H9 (cell line): ENCODE measurements at regions not wholly inside any gene's neighbourhood (a gene's known extent, or its start where the extent isn't known, plus 50 kb on each side); places are given as distances from the start of the nearest gene placed in this dataset.

Experiments used
- DNase-seq: peaks from one replicate; pipeline ENCODE4 v3.0.0-alpha.2; 2017
- H2AFZ ChIP-seq: one replicate; pipeline ENCODE4 v1.6.1; 2013; ENCODE audit warnings: mild to moderate bottlenecking, low read length, control low read depth, moderate library complexity
- H2AK5ac ChIP-seq: 2 replicates; pipeline ENCODE4 v1.6.1; 2013; ENCODE audit warnings: low read length, control low read depth, mixed read lengths; ENCODE audit not compliant: insufficient read length
- H2BK120ac ChIP-seq: one replicate; pipeline ENCODE4 v1.6.1; 2013; ENCODE audit warnings: low read depth, mild to moderate bottlenecking, low read length, control low read depth, inconsistent platforms; ENCODE audit not compliant: poor library complexity, severe bottlenecking
- H2BK12ac ChIP-seq: 2 replicates; pipeline ENCODE4 v1.6.1; 2013; ENCODE audit warnings: low read length, control low read depth, mixed read lengths, low read depth; ENCODE audit not compliant: insufficient read length
- H2BK15ac ChIP-seq: 2 replicates; pipeline ENCODE4 v1.6.1; 2013; ENCODE audit warnings: low read depth, low read length, control low read depth
- H2BK20ac ChIP-seq: one replicate; pipeline ENCODE4 v1.6.1; 2013; ENCODE audit warnings: low read depth, mild to moderate bottlenecking, low read length, control low read depth, inconsistent platforms; ENCODE audit not compliant: poor library complexity, severe bottlenecking
- H2BK5ac ChIP-seq: 2 replicates; pipeline ENCODE4 v1.6.1; 2013; ENCODE audit warnings: low read length, control low read depth, mixed read lengths; ENCODE audit not compliant: insufficient read length
- H3K14ac ChIP-seq: 2 replicates; pipeline ENCODE4 v1.6.1; 2013; ENCODE audit warnings: low read length, control low read depth; ENCODE audit not compliant: insufficient read depth
- H3K18ac ChIP-seq: 2 replicates; pipeline ENCODE4 v1.6.1; 2013; ENCODE audit warnings: low read depth, mild to moderate bottlenecking, mixed read lengths, low read length, control low read depth; ENCODE audit not compliant: insufficient read length
- H3K23ac ChIP-seq: 2 replicates; pipeline ENCODE4 v1.6.1; 2013; ENCODE audit warnings: low read length, control low read depth, mixed read lengths, low read depth; ENCODE audit not compliant: insufficient read length
- H3K23me2 ChIP-seq: 2 replicates; pipeline ENCODE4 v1.6.1; 2013; ENCODE audit warnings: low read depth, mild to moderate bottlenecking, mixed read lengths, low read length, control low read depth; ENCODE audit not compliant: insufficient read length, poor library complexity, severe bottlenecking
- H3K27ac ChIP-seq: 2 replicates; pipeline ENCODE4 v1.5.1; 2013; ENCODE audit warnings: low read length, control low read depth, mixed read lengths, low read depth; ENCODE audit not compliant: insufficient read length
- H3K27me3 ChIP-seq: 2 replicates; pipeline ENCODE4 v1.6.1; 2013; ENCODE audit warnings: low read length, control low read depth, inconsistent platforms; ENCODE audit not compliant: insufficient read depth
- H3K4ac ChIP-seq: 2 replicates; pipeline ENCODE4 v1.6.1; 2013; ENCODE audit warnings: low read depth, mild to moderate bottlenecking, control low read depth, inconsistent platforms, low read length, moderate library complexity
- H3K4me1 ChIP-seq: 2 replicates; pipeline ENCODE4 v1.6.1; 2013; ENCODE audit warnings: low read length, control low read depth, inconsistent platforms; ENCODE audit not compliant: insufficient read depth
- H3K4me2 ChIP-seq: 2 replicates; pipeline ENCODE4 v1.6.1; 2013; ENCODE audit warnings: low read length, control low read depth, mixed read lengths; ENCODE audit not compliant: insufficient read length, insufficient read depth
- H3K56ac ChIP-seq: 2 replicates; pipeline ENCODE4 v1.6.1; 2013; ENCODE audit warnings: low read depth, mild to moderate bottlenecking, mixed read lengths, low read length, control low read depth; ENCODE audit not compliant: insufficient read length
- H3K79me1 ChIP-seq: 2 replicates; pipeline ENCODE4 v1.6.1; 2013; ENCODE audit warnings: low read depth, mild to moderate bottlenecking, moderate library complexity, low read length, control low read depth, inconsistent platforms; ENCODE audit not compliant: insufficient read depth, poor library complexity, severe bottlenecking
- H3K79me2 ChIP-seq: 2 replicates; pipeline ENCODE4 v1.6.1; 2013; ENCODE audit warnings: low read length, control low read depth, inconsistent platforms; ENCODE audit not compliant: insufficient read depth
- H3K9ac ChIP-seq: 2 replicates; pipeline ENCODE4 v1.6.1; 2013; ENCODE audit warnings: low read length, control low read depth, mixed read lengths; ENCODE audit not compliant: insufficient read length; ENCODE audit errors: extremely low read depth
- H3K9me3 ChIP-seq: one replicate; pipeline ENCODE4 v1.6.1; 2013; ENCODE audit warnings: low read depth, low read length, inconsistent platforms; ENCODE audit not compliant: control insufficient read depth
- H3T11ph ChIP-seq: one replicate; pipeline ENCODE4 v1.6.1; 2013; ENCODE audit warnings: mild to moderate bottlenecking, low read length, control low read depth, inconsistent platforms
- H4K20me1 ChIP-seq: one replicate; pipeline ENCODE4 v1.6.1; 2013; ENCODE audit not compliant: control insufficient read depth, insufficient read length, insufficient read depth
- H4K5ac ChIP-seq: 2 replicates; pipeline ENCODE4 v1.6.1; 2013; ENCODE audit warnings: low read depth, mild to moderate bottlenecking, mixed read lengths, low read length, control low read depth; ENCODE audit not compliant: insufficient read length
- H4K8ac ChIP-seq: replicated peaks from 2 replicates; pipeline ENCODE4 v1.6.1; 2013; ENCODE audit warnings: low read length, control low read depth, mixed read lengths, low read depth; ENCODE audit not compliant: insufficient read length
- H4K91ac ChIP-seq: 2 replicates; pipeline ENCODE4 v1.6.1; 2013; ENCODE audit warnings: low read depth, mild to moderate bottlenecking, moderate library complexity, mixed read lengths, low read length, control low read depth; ENCODE audit not compliant: insufficient read length
- H3K27ac Mint-ChIP-seq, 3 experiments: 2 replicates in 2 of 3; 3 replicates in 1 of 3; pipeline ENCODE4 v1.8.0; 2020 to 2021; ENCODE audit warnings: mixed read lengths in 3 of 3, mild to moderate bottlenecking in 1 of 3, moderate library complexity in 1 of 3
- H3K27me3 Mint-ChIP-seq: 2 replicates; pipeline ENCODE4 v1.8.0; 2021; ENCODE audit warnings: low read depth, mild to moderate bottlenecking, moderate library complexity, mixed read lengths
- H3K36me3 Mint-ChIP-seq, 3 experiments: 2 replicates in 2 of 3; 3 replicates in 1 of 3; pipeline ENCODE4 v1.8.0; 2020 to 2021; ENCODE audit warnings: low read depth in 3 of 3, mixed read lengths in 3 of 3; ENCODE audit not compliant: insufficient read depth in 1 of 3
- H3K4me1 Mint-ChIP-seq, 2 experiments: 2 replicates each; pipeline ENCODE4 v1.8.0; 2020; ENCODE audit warnings: mixed read lengths in 2 of 2
- H3K4me3 Mint-ChIP-seq, 2 experiments: 2 replicates in 1 of 2; 3 replicates in 1 of 2; pipeline ENCODE4 v1.8.0; 2020 to 2021; ENCODE audit warnings: mild to moderate bottlenecking in 2 of 2, mixed read lengths in 2 of 2, moderate library complexity in 1 of 2
- H3K9me3 Mint-ChIP-seq, 2 experiments: 2 replicates in 1 of 2; 3 replicates in 1 of 2; pipeline ENCODE4 v1.8.0; 2020; ENCODE audit warnings: mild to moderate bottlenecking in 2 of 2, mixed read lengths in 2 of 2, moderate library complexity in 1 of 2
- WGBS: extraction: QIAGEN DNeasy Blood & Tissue Kit; methylation state at CpG from one replicate; pipeline ENCODE4 v1.1.7; 2013; ENCODE audit warnings: missing lambda C conversion rate, low lambda C conversion rate, mixed read lengths; ENCODE audit not compliant: insufficient read length; ENCODE audit errors: extremely low coverage; 5-methylcytosine and 5-hydroxymethylcytosine counted together
- TF ChIP-seq, protein P1 (sequence below): fragments of 200-600 bp; sonication (generic); conservative IDR thresholded peaks from 3 replicates; pipeline ENCODE4 v1.8.0; 2021; ENCODE audit warnings: antibody characterized with exemption, mild to moderate bottlenecking

DNA sequence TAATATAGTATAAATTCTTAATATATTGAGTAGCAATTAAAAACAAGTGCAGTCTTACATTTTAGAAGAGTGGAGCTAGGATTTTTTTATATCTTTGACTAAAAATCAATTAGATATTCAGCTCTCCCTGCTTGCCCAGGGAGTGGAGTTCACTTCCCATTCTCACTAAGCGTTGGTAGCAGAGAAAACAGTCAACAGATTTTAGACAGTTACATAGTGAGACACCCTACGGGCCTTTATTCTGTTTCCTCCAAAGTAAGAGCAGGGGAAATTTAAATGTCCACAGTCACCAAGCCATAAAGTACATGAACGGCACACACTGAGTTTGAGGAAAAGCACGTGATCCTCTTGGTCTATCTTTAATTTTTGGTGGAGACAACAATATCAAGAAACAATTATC, 131.6 kb upstream of the PLEKHG7 start:
- TF ChIP-seq, protein P1, sequence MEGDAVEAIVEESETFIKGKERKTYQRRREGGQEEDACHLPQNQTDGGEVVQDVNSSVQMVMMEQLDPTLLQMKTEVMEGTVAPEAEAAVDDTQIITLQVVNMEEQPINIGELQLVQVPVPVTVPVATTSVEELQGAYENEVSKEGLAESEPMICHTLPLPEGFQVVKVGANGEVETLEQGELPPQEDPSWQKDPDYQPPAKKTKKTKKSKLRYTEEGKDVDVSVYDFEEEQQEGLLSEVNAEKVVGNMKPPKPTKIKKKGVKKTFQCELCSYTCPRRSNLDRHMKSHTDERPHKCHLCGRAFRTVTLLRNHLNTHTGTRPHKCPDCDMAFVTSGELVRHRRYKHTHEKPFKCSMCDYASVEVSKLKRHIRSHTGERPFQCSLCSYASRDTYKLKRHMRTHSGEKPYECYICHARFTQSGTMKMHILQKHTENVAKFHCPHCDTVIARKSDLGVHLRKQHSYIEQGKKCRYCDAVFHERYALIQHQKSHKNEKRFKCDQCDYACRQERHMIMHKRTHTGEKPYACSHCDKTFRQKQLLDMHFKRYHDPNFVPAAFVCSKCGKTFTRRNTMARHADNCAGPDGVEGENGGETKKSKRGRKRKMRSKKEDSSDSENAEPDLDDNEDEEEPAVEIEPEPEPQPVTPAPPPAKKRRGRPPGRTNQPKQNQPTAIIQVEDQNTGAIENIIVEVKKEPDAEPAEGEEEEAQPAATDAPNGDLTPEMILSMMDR = no peak
- H2BK120ac ChIP-seq = no peak overlapping the region
- no CpG with 5 or more reads among the region's 4 CpGs for WGBS
- H2AK5ac ChIP-seq = no peak overlapping the region
- H3K79me2 ChIP-seq = no peaks in the 10 kb centered on the region
- no peak overlapping the region for H3K4ac ChIP-seq
- no peak overlapping the region for H3K4me3 Mint-ChIP-seq
- DNase-seq = no peak
- no peak overlapping the region for H3K56ac ChIP-seq
- H3T11ph ChIP-seq = no peak overlapping the region
- no peak overlapping the region for H2BK12ac ChIP-seq
- H3K27me3 Mint-ChIP-seq = no peaks in the 10 kb centered on the region
- H2AFZ ChIP-seq = no peak overlapping the region
- H3K4me1 Mint-ChIP-seq = peaks cover 2 to 6% of the 10 kb centered on the region in 2 experiments; a peak in 2 of 4 replicates
- peaks cover 0 to 2% of the 10 kb centered on the region in 2 experiments; a peak in 1 of 5 replicates for H3K9me3 Mint-ChIP-seq
- no peak overlapping the region for H2BK15ac ChIP-seq
- no peak overlapping the region for H3K27ac Mint-ChIP-seq
- H3K23me2 ChIP-seq = no peaks in the 10 kb centered on the region
- no peaks in the 10 kb centered on the region for H3K79me1 ChIP-seq
- no peak overlapping the region for H3K18ac ChIP-seq
- no peak overlapping the region for H3K4me2 ChIP-seq
- no peak overlapping the region for H4K91ac ChIP-seq
- no peak overlapping the region for H3K23ac ChIP-seq
- no peaks in the 10 kb centered on the region for H3K27me3 ChIP-seq
- H3K9ac ChIP-seq = no peak overlapping the region
- H3K27ac ChIP-seq = no peak overlapping the region
- no peak overlapping the region for H2BK20ac ChIP-seq
- H4K8ac ChIP-seq = no peak overlapping the region
- H3K36me3 Mint-ChIP-seq = no peaks in the 10 kb centered on the region
- H2BK5ac ChIP-seq = no peak overlapping the region
- H3K9me3 ChIP-seq = no peaks in the 10 kb centered on the region
- no peaks in the 10 kb centered on the region for H4K20me1 ChIP-seq
- H3K14ac ChIP-seq = no peak overlapping the region
- H3K4me1 ChIP-seq = no peaks in the 10 kb centered on the region; the same call in 1 of the 2 replicates
- no peak overlapping the region for H4K5ac ChIP-seq
